Right lobe of liver (tissue), 6 donors: ENCODE measurements at regions not wholly inside any gene's neighbourhood (a gene's known extent, or its start where the extent isn't known, plus 50 kb on each side); places are given as distances from the start of the nearest gene placed in this dataset.

Source experiments
- ATAC-seq, 4 donors: fragments of 200-7000 bp; cut with Tn5 transposase; one replicate each; pipeline ENCODE4 v1.9.1; 2020; ENCODE audit warnings: mild to moderate bottlenecking in 4 of 4, moderate library complexity in 4 of 4
- DNase-seq, 3 donors: peaks; one replicate each; pipeline ENCODE4 v3.0.0-alpha.2; 2020
- H3K27ac ChIP-seq, 3 donors: fragments of 200-600 bp; one replicate each; pipeline ENCODE4 v1.8.0; 2022
- H3K27me3 ChIP-seq, 2 donors: fragments of 200-600 bp; one replicate each; pipeline ENCODE4 v1.8.0; 2022
- H3K36me3 ChIP-seq, 4 donors: fragments of 200-600 bp; sonication (generic) in 1 of 4; one replicate each; pipeline versions ENCODE4 v1.5.1 to v1.8.0; 2017 to 2022; ENCODE audit warnings: control low read depth in 1 of 4
- H3K4me1 ChIP-seq, 4 donors: fragments of 200-600 bp; sonication (generic) in 1 of 4; one replicate each; pipeline versions ENCODE4 v1.5.1 to v1.8.0; 2017 to 2022; ENCODE audit warnings: control low read depth in 1 of 4
- H3K4me3 ChIP-seq, 3 donors: fragments of 200-600 bp; one replicate each; pipeline ENCODE4 v1.8.0; 2022
- H3K9me3 ChIP-seq, 4 donors: fragments of 200-600 bp; sonication (generic) in 1 of 4; one replicate each; pipeline versions ENCODE4 v1.5.1 to v1.8.0; 2017 to 2022; ENCODE audit warnings: control low read depth in 1 of 4
- CTCF ChIP-seq, 4 donors: fragments of 200-600 bp in 3 of 4; fragments of 450-650 bp in 1 of 4; IDR thresholded peaks; one replicate each; pipeline versions ENCODE4 v1.5.1 to v1.8.0; 2016 to 2022; ENCODE audit warnings: antibody characterized with exemption in 4 of 4, mild to moderate bottlenecking in 2 of 4
- POLR2A ChIP-seq: fragments of 450-650 bp; IDR thresholded peaks from one replicate; pipeline ENCODE4 v1.6.1; 2017; ENCODE audit warnings: antibody characterized with exemption, mild to moderate bottlenecking
- WGBS: methylation state at CpG from one replicate; pipeline ENCODE4 v1.1.6; 2018; ENCODE audit warnings: low coverage, low lambda C conversion rate; ENCODE audit not compliant: insufficient coverage; ENCODE audit errors: missing lambda C conversion rate; 5-methylcytosine and 5-hydroxymethylcytosine counted together
- intact Hi-C, 2 donors: fragments of 100-400 bp; cut with DNase I; formaldehyde crosslinking; loops; one replicate each; pipeline versions ENCODE4 v1.11.2 to v1.14.1; 2022
- donor health status: DM: no; HTN: yes; CAD: no.
- donor health status: DM: no; HTN: no; CAD: no.
- donor health status: DM: no; HTN: no; CAD: no.
- donor health status: DM: no; HTN: yes; CAD: no.
- donor health status: DM: no; HTN: yes; CAD: no.

- TF ChIP-seq POLR2A (no peak), CTCF (IDR thresholded peaks at IDR 0.05) (no peak)
- 60% methylated on average over 1 of the region's 1 CpG for WGBS
- H3K4me1 ChIP-seq, result no peaks in the 10 kb centered on the region
- no peak overlapping the region for H3K27ac ChIP-seq
- DNase-seq (no peak), ATAC-seq (peak in 1 of 4 donors; percentile 33)
- intact Hi-C loops, result no loop called here
- no peaks in the 10 kb centered on the region for H3K36me3 ChIP-seq
- H3K4me3 ChIP-seq, result no peak overlapping the region
- H3K9me3 ChIP-seq, result no peaks in the 10 kb centered on the region
- no peaks in the 10 kb centered on the region for H3K27me3 ChIP-seq
These were observed 90.1 kb upstream of the GAP43 start for GRCh38 chr3:115533218-115533617.

- Histone ChIP-seq H3K27ac (no peak overlapping the region), H3K4me3 (no peak overlapping the region), H3K36me3 (no peaks in the 10 kb centered on the region), H3K27me3 (no peaks in the 10 kb centered on the region), H3K4me1 (no peaks in the 10 kb centered on the region), H3K9me3 (no peaks in the 10 kb centered on the region)
- no peak for ATAC-seq
- TF ChIP-seq CTCF (IDR thresholded peaks at IDR 0.05), result no peak
- intact Hi-C loops, result no loop called here
- 84% methylated on average over 2 of the region's 2 CpGs for WGBS
- no peak for DNase-seq
These were observed 87.1 kb upstream of the GAP43 start for GRCh38 chr3:115536171-115536570.

- no peaks in the 10 kb centered on the region for H3K4me1 ChIP-seq
- ATAC-seq (no peak), DNase-seq (no peak)
- WGBS, result 52% methylated on average over 3 of the region's 3 CpGs
- no peaks in the 10 kb centered on the region for H3K27me3 ChIP-seq
- no peak for TF ChIP-seq POLR2A
- TF ChIP-seq CTCF (IDR thresholded peaks at IDR 0.05), result no peak
- intact Hi-C loops, result no loop called here
- no peaks in the 10 kb centered on the region for H3K36me3 ChIP-seq
- H3K4me3 ChIP-seq, result no peak overlapping the region
- H3K9me3 ChIP-seq, result no peaks in the 10 kb centered on the region
- no peak overlapping the region for H3K27ac ChIP-seq
These were observed 85.6 kb upstream of the GAP43 start for GRCh38 chr3:115537669-115538068.

- Histone ChIP-seq H3K9me3 (no peaks in the 10 kb centered on the region), H3K27me3 (no peaks in the 10 kb centered on the region), H3K4me1 (no peaks in the 10 kb centered on the region), H3K36me3 (no peaks in the 10 kb centered on the region), H3K27ac (no peak overlapping the region), H3K4me3 (no peak overlapping the region)
- TF ChIP-seq CTCF (IDR thresholded peaks at IDR 0.05) (no peak), POLR2A (no peak)
- 75% methylated on average over 3 of the region's 3 CpGs for WGBS
- DNase-seq, result no peak
- intact Hi-C loops, result no loop called here
- no peak for ATAC-seq
These were observed 76.1 kb upstream of the GAP43 start for GRCh38 chr3:115547207-115547606.

- WGBS, result 76% methylated on average over 2 of the region's 2 CpGs
- intact Hi-C loops, result no loop called here
- no peak overlapping the region for H3K4me3 ChIP-seq
- H3K27ac ChIP-seq, result no peak overlapping the region
- no peaks in the 10 kb centered on the region for H3K4me1 ChIP-seq
- no peaks in the 10 kb centered on the region for H3K36me3 ChIP-seq
- TF ChIP-seq POLR2A, result no peak
- no peak for TF ChIP-seq CTCF (IDR thresholded peaks at IDR 0.05)
- no peak for DNase-seq
- H3K27me3 ChIP-seq, result no peaks in the 10 kb centered on the region
- no peak for ATAC-seq
- H3K9me3 ChIP-seq, result no peaks in the 10 kb centered on the region
These were observed 74.7 kb upstream of the GAP43 start for GRCh38 chr3:115548611-115549010.
